ENCODE measurements at regions not wholly inside any gene's neighbourhood (a gene's known extent, or its start where the extent isn't known, plus 50 kb on each side); places are given as distances from the start of the nearest gene placed in this dataset.
"Not testable (repeated sequence)": the region's sequence is repeated elsewhere in the genome, so short reads cannot be mapped to it uniquely, and the experiment has no call there.

- DNase-seq (ENCODE audit: low read depth in 4 of 4, low spot score in 3 of 4), result no peak
These were observed 1032.5 kb downstream of the SOCS6 start for GRCh38 chr18:71321319-71321718.

- no peak for DNase-seq (ENCODE audit: low read depth in 4 of 4, low spot score in 3 of 4)
These were observed 1016.0 kb downstream of the SOCS6 start for GRCh38 chr18:71304856-71305255.

- not testable (repeated sequence) for DNase-seq (ENCODE audit: low read depth in 4 of 4, low spot score in 3 of 4)
These were observed 1014.9 kb downstream of the SOCS6 start for GRCh38 chr18:71303743-71304142.

GRCh38 chr18:71301596-71301995 lies 1012.8 kb downstream of the SOCS6 start:
- DNase-seq (ENCODE audit: low read depth in 4 of 4, low spot score in 3 of 4), result no peak

GRCh38 chr18:71294201-71294600 lies 1005.4 kb downstream of the SOCS6 start:
- not testable (repeated sequence) for DNase-seq (ENCODE audit: low read depth in 4 of 4, low spot score in 3 of 4)

GRCh38 chr18:71293322-71293721 lies 1004.5 kb downstream of the SOCS6 start:
- DNase-seq (ENCODE audit: low read depth in 4 of 4, low spot score in 3 of 4), result no peak

- no peak for DNase-seq (ENCODE audit: low read depth in 4 of 4, low spot score in 3 of 4)
These were observed 998.4 kb downstream of the SOCS6 start for GRCh38 chr18:71287268-71287667.

- no peak for DNase-seq (ENCODE audit: low read depth in 4 of 4, low spot score in 3 of 4)
These were observed 963.6 kb downstream of the SOCS6 start for GRCh38 chr18:71252351-71252865.

GRCh38 chr18:71250191-71250590 lies 961.3 kb downstream of the SOCS6 start:
- no peak for DNase-seq (ENCODE audit: low read depth in 4 of 4, low spot score in 3 of 4)

- no peak for DNase-seq (ENCODE audit: low read depth in 4 of 4, low spot score in 3 of 4)
These were observed 960.9 kb downstream of the SOCS6 start for GRCh38 chr18:71249791-71250190.

GRCh38 chr18:71242981-71243380 lies 954.1 kb downstream of the SOCS6 start:
- DNase-seq (ENCODE audit: low read depth in 4 of 4, low spot score in 3 of 4), result no peak

GRCh38 chr18:71238974-71239624 lies 950.3 kb downstream of the SOCS6 start:
- no peak for DNase-seq (ENCODE audit: low read depth in 4 of 4, low spot score in 3 of 4)

- no peak for DNase-seq (ENCODE audit: low read depth in 4 of 4, low spot score in 3 of 4)
These were observed 948.8 kb downstream of the SOCS6 start for GRCh38 chr18:71237641-71238040.

- no peak for DNase-seq (ENCODE audit: low read depth in 4 of 4, low spot score in 3 of 4)
These were observed 944.3 kb downstream of the SOCS6 start for GRCh38 chr18:71233177-71233576.

GRCh38 chr18:71223486-71223885 lies 934.6 kb downstream of the SOCS6 start:
- DNase-seq (ENCODE audit: low read depth in 4 of 4, low spot score in 3 of 4), result no peak

GRCh38 chr18:71221405-71221804 lies 932.6 kb downstream of the SOCS6 start:
- no peak for DNase-seq (ENCODE audit: low read depth in 4 of 4, low spot score in 3 of 4)

- not testable (repeated sequence) for DNase-seq (ENCODE audit: low read depth in 4 of 4, low spot score in 3 of 4)
These were observed 923.9 kb downstream of the SOCS6 start for GRCh38 chr18:71212739-71213138.

- no peak for DNase-seq (ENCODE audit: low read depth in 4 of 4, low spot score in 3 of 4)
These were observed 923.4 kb downstream of the SOCS6 start for GRCh38 chr18:71212222-71212621.

GRCh38 chr18:71209944-71210343 lies 921.1 kb downstream of the SOCS6 start:
- no peak for DNase-seq (ENCODE audit: low read depth in 4 of 4, low spot score in 3 of 4)

- DNase-seq (ENCODE audit: low read depth in 4 of 4, low spot score in 3 of 4), result no peak
These were observed 905.6 kb downstream of the SOCS6 start for GRCh38 chr18:71194438-71194837.

GRCh38 chr18:71189581-71189980 lies 900.7 kb downstream of the SOCS6 start:
- DNase-seq (ENCODE audit: low read depth in 4 of 4, low spot score in 3 of 4), result no peak

- DNase-seq (ENCODE audit: low read depth in 4 of 4, low spot score in 3 of 4), result no peak
These were observed 879.8 kb downstream of the SOCS6 start for GRCh38 chr18:71168557-71169145.
